Body of pancreas (tissue), 4 donors: ENCODE measurements at regions not wholly inside any gene's neighbourhood (a gene's known extent, or its start where the extent isn't known, plus 50 kb on each side); places are given as distances from the start of the nearest gene placed in this dataset.

Source experiments
- CTCF ChIP-seq, 7 experiments: fragments of 450-650 bp in 4 of 7; fragments of 200-600 bp in 3 of 7; sonication (generic) in 3 of 7; IDR thresholded peaks; one replicate each; pipeline ENCODE4 v1.5.1; 2016 to 2019; ENCODE audit warnings: antibody characterized with exemption in 7 of 7
- POLR2A ChIP-seq, 3 donors: fragments of 450-650 bp; IDR thresholded peaks; one replicate each; pipeline ENCODE4 v1.6.1; 2016; ENCODE audit warnings: antibody characterized with exemption in 3 of 3, mild to moderate bottlenecking in 2 of 3

- TF ChIP-seq CTCF (IDR thresholded peaks at IDR 0.05) (no peak), POLR2A (IDR thresholded peaks at IDR 0.05) (no peak)
Measured at GRCh38 chr1:181863006-181863405, 198.5 kb downstream of the ZNF648 start.
